GM23338 (cell line): ENCODE measurements at regions not wholly inside any gene's neighbourhood (a gene's known extent, or its start where the extent isn't known, plus 50 kb on each side); places are given as distances from the start of the nearest gene placed in this dataset.

ENCODE experiments used
- ATAC-seq: fragments of 200-7000 bp; cut with Tn5 transposase; 3 replicates; pipeline ENCODE4 v1.9.1; 2020
- DNase-seq: peaks from one replicate; pipeline ENCODE4 v3.0.0-alpha.2; 2015; ENCODE audit warnings: low spot score
- H2AFZ ChIP-seq: fragments of 200-600 bp; sonication (generic); 2 replicates; pipeline ENCODE4 v1.8.0; 2016; ENCODE audit warnings: antibody characterized with exemption, mild to moderate bottlenecking, moderate library complexity
- H3F3A ChIP-seq: fragments of 200-600 bp; sonication (generic); replicated peaks from 2 replicates; pipeline ENCODE4 v1.8.0; 2017; ENCODE audit warnings: antibody characterized with exemption, mixed run types, low read depth
- H3K27ac ChIP-seq: fragments of 200-600 bp; sonication (generic); 2 replicates; pipeline ENCODE4 v1.6.1; 2016; ENCODE audit warnings: low read depth
- H3K27me3 ChIP-seq: fragments of 200-600 bp; sonication (generic); 2 replicates; pipeline ENCODE4 v1.8.0; 2016; ENCODE audit warnings: mild to moderate bottlenecking, mixed run types, moderate library complexity; ENCODE audit not compliant: insufficient read depth
- H3K36me3 ChIP-seq: fragments of 200-600 bp; sonication (generic); 2 replicates; pipeline ENCODE4 v1.8.0; 2016; ENCODE audit warnings: mild to moderate bottlenecking; ENCODE audit not compliant: insufficient read depth
- H3K4me1 ChIP-seq: fragments of 200-600 bp; sonication (generic); 2 replicates; pipeline ENCODE4 v1.8.0; 2016; ENCODE audit warnings: mild to moderate bottlenecking, moderate library complexity; ENCODE audit not compliant: insufficient read depth
- H3K4me2 ChIP-seq: fragments of 200-600 bp; sonication (generic); 2 replicates; pipeline ENCODE4 v1.7.1; 2017; ENCODE audit warnings: mixed run types
- H3K4me3 ChIP-seq: fragments of 200-600 bp; sonication (generic); 2 replicates; pipeline ENCODE4 v1.6.1; 2016; ENCODE audit warnings: mixed run types
- H3K79me2 ChIP-seq: fragments of 200-600 bp; sonication (generic); replicated peaks from 2 replicates; pipeline ENCODE4 v1.8.0; 2017; ENCODE audit warnings: mild to moderate bottlenecking; ENCODE audit not compliant: insufficient read depth
- H3K9me2 ChIP-seq: fragments of 200-600 bp; sonication (generic); 2 replicates; pipeline ENCODE4 v1.8.0; 2017; ENCODE audit not compliant: insufficient read depth
- H4K20me1 ChIP-seq: fragments of 200-600 bp; sonication (generic); replicated peaks from 2 replicates; pipeline ENCODE4 v1.8.0; 2017; ENCODE audit warnings: mild to moderate bottlenecking; ENCODE audit not compliant: insufficient read depth
- H3K27ac Mint-ChIP-seq: 2 replicates; pipeline ENCODE4 v1.8.0; 2020; ENCODE audit warnings: inconsistent platforms, mild to moderate bottlenecking, moderate library complexity, mixed read lengths
- H3K27me3 Mint-ChIP-seq: 3 replicates; pipeline ENCODE4 v1.8.0; 2022; ENCODE audit warnings: low read depth, mild to moderate bottlenecking, moderate library complexity, mixed read lengths, inconsistent platforms; ENCODE audit not compliant: insufficient read depth, poor library complexity
- H3K36me3 Mint-ChIP-seq: 3 replicates; pipeline ENCODE4 v1.8.0; 2021; ENCODE audit warnings: low read depth, mild to moderate bottlenecking, inconsistent platforms, moderate library complexity, mixed read lengths
- H3K4me1 Mint-ChIP-seq: 3 replicates; pipeline ENCODE4 v1.8.0; 2020; ENCODE audit warnings: mild to moderate bottlenecking, inconsistent platforms, mixed read lengths
- H3K4me3 Mint-ChIP-seq: 3 replicates; pipeline ENCODE4 v1.8.0; 2021; ENCODE audit warnings: moderate library complexity, mild to moderate bottlenecking, inconsistent platforms, mixed read lengths
- H3K9me3 Mint-ChIP-seq: 3 replicates; pipeline ENCODE4 v1.8.0; 2020; ENCODE audit warnings: moderate library complexity, mild to moderate bottlenecking, inconsistent platforms, mixed read lengths
- CREB1 ChIP-seq: fragments of 250-450 bp; sonication (Bioruptor Pico); IDR thresholded peaks from 2 replicates; pipeline ENCODE4 v1.5.0; 2020; ENCODE audit warnings: low read depth, mild to moderate bottlenecking, moderate library complexity
- EZH2 ChIP-seq: fragments of 200-600 bp; sonication (generic); IDR thresholded peaks from one replicate; pipeline ENCODE4 v1.8.0; 2017; ENCODE audit warnings: antibody characterized with exemption, mild to moderate bottlenecking, low read depth; ENCODE audit not compliant: unreplicated experiment
- JUNB ChIP-seq: IDR thresholded peaks from one replicate; pipeline ENCODE4 v1.6.1; 2016; ENCODE audit warnings: antibody characterized with exemption; ENCODE audit not compliant: unreplicated experiment
- NANOG ChIP-seq: IDR thresholded peaks from 2 replicates; pipeline ENCODE4 v1.6.1; 2016; ENCODE audit warnings: antibody characterized with exemption, borderline replicate concordance
- STAT1 ChIP-seq: IDR thresholded peaks from one replicate; pipeline ENCODE4 v1.6.1; 2016; ENCODE audit warnings: antibody characterized with exemption; ENCODE audit not compliant: unreplicated experiment
- ZNF462 ChIP-seq: fragments of 250-450 bp; sonication (Bioruptor Pico); IDR thresholded peaks from 2 replicates; pipeline ENCODE4 v1.5.0; 2020; ENCODE audit warnings: mild to moderate bottlenecking, moderate library complexity
- TF ChIP-seq, protein P1 (sequence below): IDR thresholded peaks from one replicate; pipeline ENCODE4 v1.6.1; 2018; ENCODE audit warnings: antibody characterized with exemption; ENCODE audit not compliant: unreplicated experiment
- TF ChIP-seq, protein P2 (sequence below): IDR thresholded peaks from 2 replicates; pipeline ENCODE4 v1.6.1; 2016; ENCODE audit warnings: antibody characterized with exemption

- no peaks in the 10 kb centered on the region for H3K36me3 ChIP-seq
- ATAC-seq, result no peak
- no peaks in the 10 kb centered on the region for H4K20me1 ChIP-seq
- no peak for DNase-seq
- Mint-ChIP-seq H3K4me3 (no peak overlapping the region), H3K27ac (no peak overlapping the region), H3K36me3 (no peaks in the 10 kb centered on the region), H3K9me3 (no peaks in the 10 kb centered on the region), H3K27me3 (peaks cover 3% of the 10 kb centered on the region), H3K4me1 (peaks cover 20% of the 10 kb centered on the region)
- no peaks in the 10 kb centered on the region for H3K79me2 ChIP-seq
- H2AFZ ChIP-seq, result no peak overlapping the region
- no peaks in the 10 kb centered on the region for H3K27me3 ChIP-seq
- no peak overlapping the region for H3K4me2 ChIP-seq
- no peaks in the 10 kb centered on the region; the same call in 1 of the 2 replicates for H3K9me2 ChIP-seq
- TF ChIP-seq, protein P1, sequence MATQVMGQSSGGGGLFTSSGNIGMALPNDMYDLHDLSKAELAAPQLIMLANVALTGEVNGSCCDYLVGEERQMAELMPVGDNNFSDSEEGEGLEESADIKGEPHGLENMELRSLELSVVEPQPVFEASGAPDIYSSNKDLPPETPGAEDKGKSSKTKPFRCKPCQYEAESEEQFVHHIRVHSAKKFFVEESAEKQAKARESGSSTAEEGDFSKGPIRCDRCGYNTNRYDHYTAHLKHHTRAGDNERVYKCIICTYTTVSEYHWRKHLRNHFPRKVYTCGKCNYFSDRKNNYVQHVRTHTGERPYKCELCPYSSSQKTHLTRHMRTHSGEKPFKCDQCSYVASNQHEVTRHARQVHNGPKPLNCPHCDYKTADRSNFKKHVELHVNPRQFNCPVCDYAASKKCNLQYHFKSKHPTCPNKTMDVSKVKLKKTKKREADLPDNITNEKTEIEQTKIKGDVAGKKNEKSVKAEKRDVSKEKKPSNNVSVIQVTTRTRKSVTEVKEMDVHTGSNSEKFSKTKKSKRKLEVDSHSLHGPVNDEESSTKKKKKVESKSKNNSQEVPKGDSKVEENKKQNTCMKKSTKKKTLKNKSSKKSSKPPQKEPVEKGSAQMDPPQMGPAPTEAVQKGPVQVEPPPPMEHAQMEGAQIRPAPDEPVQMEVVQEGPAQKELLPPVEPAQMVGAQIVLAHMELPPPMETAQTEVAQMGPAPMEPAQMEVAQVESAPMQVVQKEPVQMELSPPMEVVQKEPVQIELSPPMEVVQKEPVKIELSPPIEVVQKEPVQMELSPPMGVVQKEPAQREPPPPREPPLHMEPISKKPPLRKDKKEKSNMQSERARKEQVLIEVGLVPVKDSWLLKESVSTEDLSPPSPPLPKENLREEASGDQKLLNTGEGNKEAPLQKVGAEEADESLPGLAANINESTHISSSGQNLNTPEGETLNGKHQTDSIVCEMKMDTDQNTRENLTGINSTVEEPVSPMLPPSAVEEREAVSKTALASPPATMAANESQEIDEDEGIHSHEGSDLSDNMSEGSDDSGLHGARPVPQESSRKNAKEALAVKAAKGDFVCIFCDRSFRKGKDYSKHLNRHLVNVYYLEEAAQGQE, result no peak
- TF ChIP-seq STAT1 (no peak), NANOG (no peak), CREB1 (CRISPR knock-in tag) (no peak), JUNB (no peak), EZH2 (no peak), ZNF462 (CRISPR knock-in tag) (no peak)
- TF ChIP-seq, protein P2, sequence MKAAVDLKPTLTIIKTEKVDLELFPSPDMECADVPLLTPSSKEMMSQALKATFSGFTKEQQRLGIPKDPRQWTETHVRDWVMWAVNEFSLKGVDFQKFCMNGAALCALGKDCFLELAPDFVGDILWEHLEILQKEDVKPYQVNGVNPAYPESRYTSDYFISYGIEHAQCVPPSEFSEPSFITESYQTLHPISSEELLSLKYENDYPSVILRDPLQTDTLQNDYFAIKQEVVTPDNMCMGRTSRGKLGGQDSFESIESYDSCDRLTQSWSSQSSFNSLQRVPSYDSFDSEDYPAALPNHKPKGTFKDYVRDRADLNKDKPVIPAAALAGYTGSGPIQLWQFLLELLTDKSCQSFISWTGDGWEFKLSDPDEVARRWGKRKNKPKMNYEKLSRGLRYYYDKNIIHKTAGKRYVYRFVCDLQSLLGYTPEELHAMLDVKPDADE, result no peak
- H3K27ac ChIP-seq, result no peak overlapping the region
- no peaks in the 10 kb centered on the region for H3F3A ChIP-seq
- H3K4me1 ChIP-seq, result peaks cover 4% of the 10 kb centered on the region; the same call in 1 of the 2 replicates
- no peak overlapping the region for H3K4me3 ChIP-seq
Measured at GRCh38 chr4:173697840-173698239, 167.8 kb upstream of the HAND2 start.
